Spleen (tissue), 11 donors: ENCODE measurements at regions not wholly inside any gene's neighbourhood (a gene's known extent, or its start where the extent isn't known, plus 50 kb on each side); places are given as distances from the start of the nearest gene placed in this dataset.
"Not testable (repeated sequence)": the region's sequence is repeated elsewhere in the genome, so short reads cannot be mapped to it uniquely, and the experiment has no call there.

Experiments used
- DNase-seq: peaks from one replicate; pipeline ENCODE4 v3.0.0-alpha.2; 2020
- H3K27ac ChIP-seq, 8 donors: fragments of 200-600 bp; sonication (generic) in 7 of 8; 1 replicate in 4 of 8; 2 replicates in 4 of 8; pipeline versions ENCODE4 v1.5.0 to v1.8.0; 2016 to 2021; ENCODE audit warnings: inconsistent platforms in 4 of 8, mild to moderate bottlenecking in 4 of 8, moderate library complexity in 1 of 8
- H3K27me3 ChIP-seq, 7 donors: fragments of 200-600 bp; sonication (generic) in 6 of 7; replicated peaks in 1 of 7; 1 replicate in 4 of 7; 2 replicates in 3 of 7; pipeline versions ENCODE4 v1.5.0 to v1.8.0; 2016 to 2021; ENCODE audit warnings: inconsistent platforms in 3 of 7, mild to moderate bottlenecking in 1 of 7
- H3K36me3 ChIP-seq, 6 donors: fragments of 200-600 bp; sonication (generic) in 5 of 6; 1 replicate in 4 of 6; 2 replicates in 2 of 6; pipeline versions ENCODE4 v1.5.0 to v1.8.0; 2016 to 2021; ENCODE audit warnings: inconsistent platforms in 2 of 6
- H3K4me1 ChIP-seq, 6 donors: fragments of 200-600 bp; sonication (generic) in 5 of 6; 1 replicate in 3 of 6; 2 replicates in 3 of 6; pipeline versions ENCODE4 v1.5.0 to v1.8.0; 2016 to 2021; ENCODE audit warnings: inconsistent platforms in 3 of 6
- H3K4me3 ChIP-seq, 8 donors: fragments of 200-600 bp; sonication (generic) in 7 of 8; 1 replicate in 4 of 8; 2 replicates in 4 of 8; pipeline versions ENCODE4 v1.5.0 to v1.8.0; 2016 to 2021; ENCODE audit warnings: inconsistent platforms in 4 of 8, mild to moderate bottlenecking in 4 of 8, moderate library complexity in 2 of 8
- H3K9me3 ChIP-seq, 8 donors: fragments of 200-600 bp; sonication (generic) in 7 of 8; 1 replicate in 4 of 8; 2 replicates in 4 of 8; pipeline versions ENCODE4 v1.5.0 to v1.8.0; 2016 to 2021; ENCODE audit warnings: inconsistent platforms in 4 of 8
- POLR2A ChIP-seq, 3 donors: fragments of 450-650 bp; IDR thresholded peaks; one replicate each; pipeline ENCODE4 v1.5.1; 2017; ENCODE audit warnings: antibody characterized with exemption in 3 of 3, mild to moderate bottlenecking in 1 of 3
- POLR2AphosphoS5 ChIP-seq, 3 donors: sonication (generic); formaldehyde crosslinking; IDR thresholded peaks; one replicate each; pipeline ENCODE4 v1.5.1; 2017; ENCODE audit warnings: antibody characterized with exemption in 3 of 3
- WGBS, 5 donors: extraction: QIAGEN DNeasy Blood & Tissue Kit in 3 of 5; methylation state at CpG; one replicate each; pipeline versions ENCODE4 v1.1.5 to v1.1.7; 2013 to 2018; 5-methylcytosine and 5-hydroxymethylcytosine counted together
- intact Hi-C: fragments of 100-400 bp; cut with DNase I; formaldehyde crosslinking; loops from one replicate; pipeline ENCODE4 v1.15.0; 2023; ENCODE audit warnings: low total_unique reads
- TF ChIP-seq, protein P1 (sequence below), 11 experiments: fragments of 200-600 bp in 7 of 11; fragments of 450-650 bp in 4 of 11; sonication (generic) in 4 of 11; IDR thresholded peaks in 8 of 11; conservative IDR thresholded peaks in 3 of 11; 1 replicate in 7 of 11; 2 replicates in 4 of 11; pipeline versions ENCODE4 v1.4.0 to v1.8.0; 2016 to 2021; ENCODE audit warnings: antibody characterized with exemption in 11 of 11, inconsistent platforms in 4 of 11, mild to moderate bottlenecking in 1 of 11
- donor health status: healthy with polysubstance abuse.
- donor health status: DM: no; HTN: no; CAD: no; lungs with moderate emphysema.
- donor health status: DM: no; HTN: no; CAD: no.
- donor health status: Bipolar disorder and iron deficiency.
- donor health status: healthy.
- donor health status: DM: no; HTN: no; CAD: no.
- donor health status: DM: yes; HTN: yes; CAD: no.

DNA sequence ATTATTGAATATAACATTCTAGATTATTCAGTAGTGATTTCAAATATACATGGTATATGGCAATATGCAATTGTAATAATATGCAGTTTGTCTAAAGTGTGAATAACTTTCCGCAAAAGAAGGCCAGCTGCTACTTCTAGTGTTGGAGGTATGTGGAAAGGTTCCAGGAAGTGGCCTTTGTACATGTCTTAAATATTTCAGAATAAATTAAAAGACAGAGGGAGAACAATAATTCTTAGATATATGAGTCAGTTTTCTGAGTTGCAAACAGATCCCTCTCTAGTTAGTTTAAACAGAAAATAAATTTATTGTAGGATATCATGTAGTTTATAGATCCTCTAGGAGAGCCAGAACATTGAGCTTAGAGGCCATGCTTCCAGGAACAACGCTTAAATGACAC is 210.8 kb upstream of the ELL2 start:
- TF ChIP-seq, protein P1, sequence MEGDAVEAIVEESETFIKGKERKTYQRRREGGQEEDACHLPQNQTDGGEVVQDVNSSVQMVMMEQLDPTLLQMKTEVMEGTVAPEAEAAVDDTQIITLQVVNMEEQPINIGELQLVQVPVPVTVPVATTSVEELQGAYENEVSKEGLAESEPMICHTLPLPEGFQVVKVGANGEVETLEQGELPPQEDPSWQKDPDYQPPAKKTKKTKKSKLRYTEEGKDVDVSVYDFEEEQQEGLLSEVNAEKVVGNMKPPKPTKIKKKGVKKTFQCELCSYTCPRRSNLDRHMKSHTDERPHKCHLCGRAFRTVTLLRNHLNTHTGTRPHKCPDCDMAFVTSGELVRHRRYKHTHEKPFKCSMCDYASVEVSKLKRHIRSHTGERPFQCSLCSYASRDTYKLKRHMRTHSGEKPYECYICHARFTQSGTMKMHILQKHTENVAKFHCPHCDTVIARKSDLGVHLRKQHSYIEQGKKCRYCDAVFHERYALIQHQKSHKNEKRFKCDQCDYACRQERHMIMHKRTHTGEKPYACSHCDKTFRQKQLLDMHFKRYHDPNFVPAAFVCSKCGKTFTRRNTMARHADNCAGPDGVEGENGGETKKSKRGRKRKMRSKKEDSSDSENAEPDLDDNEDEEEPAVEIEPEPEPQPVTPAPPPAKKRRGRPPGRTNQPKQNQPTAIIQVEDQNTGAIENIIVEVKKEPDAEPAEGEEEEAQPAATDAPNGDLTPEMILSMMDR (IDR thresholded peaks at IDR 0.05 in 8 of 11, conservative IDR thresholded peaks at IDR 0.05 in 3 of 11), result no peak
- TF ChIP-seq POLR2AphosphoS5 (IDR thresholded peaks at IDR 0.05) (no peak), POLR2A (IDR thresholded peaks at IDR 0.05) (no peak)
- H3K4me1 ChIP-seq, result no peaks in the 10 kb centered on the region
- no peaks in the 10 kb centered on the region for H3K27me3 ChIP-seq
- intact Hi-C loops, result no loop called here
- no peak for DNase-seq
- WGBS, 5 donors, result 86 to 93% (median 90%) methylated on average over 2 of the region's 2 CpGs
- no peaks in the 10 kb centered on the region for H3K9me3 ChIP-seq
- H3K27ac ChIP-seq, result no peak overlapping the region
- H3K36me3 ChIP-seq, result no peaks in the 10 kb centered on the region
- H3K4me3 ChIP-seq, result no peak overlapping the region

DNA sequence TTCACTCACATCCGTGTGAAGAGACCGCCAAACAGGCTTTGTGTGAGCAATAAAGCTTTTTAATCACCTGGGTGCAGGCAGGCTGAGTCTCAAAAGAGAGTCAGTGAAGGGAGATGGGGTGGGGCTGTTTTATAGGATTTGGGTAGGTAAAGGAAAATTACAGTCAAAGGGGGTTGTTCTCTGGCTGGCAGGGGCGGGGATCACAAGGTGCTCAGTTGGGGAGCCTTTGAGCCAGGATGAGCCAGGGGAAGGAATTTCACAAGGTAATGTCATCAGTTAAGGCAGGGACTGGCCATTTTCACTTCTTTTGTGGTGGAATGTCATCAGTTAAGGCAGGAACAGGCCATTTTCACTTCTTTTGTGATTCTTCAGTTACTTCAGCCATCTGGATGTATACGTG is 210.3 kb upstream of the ELL2 start:
- intact Hi-C loops, result not testable (repeated sequence)
- 88 to 93% (median 91%) methylated on average over 4 of the region's 4 CpGs for WGBS, 5 donors

DNA sequence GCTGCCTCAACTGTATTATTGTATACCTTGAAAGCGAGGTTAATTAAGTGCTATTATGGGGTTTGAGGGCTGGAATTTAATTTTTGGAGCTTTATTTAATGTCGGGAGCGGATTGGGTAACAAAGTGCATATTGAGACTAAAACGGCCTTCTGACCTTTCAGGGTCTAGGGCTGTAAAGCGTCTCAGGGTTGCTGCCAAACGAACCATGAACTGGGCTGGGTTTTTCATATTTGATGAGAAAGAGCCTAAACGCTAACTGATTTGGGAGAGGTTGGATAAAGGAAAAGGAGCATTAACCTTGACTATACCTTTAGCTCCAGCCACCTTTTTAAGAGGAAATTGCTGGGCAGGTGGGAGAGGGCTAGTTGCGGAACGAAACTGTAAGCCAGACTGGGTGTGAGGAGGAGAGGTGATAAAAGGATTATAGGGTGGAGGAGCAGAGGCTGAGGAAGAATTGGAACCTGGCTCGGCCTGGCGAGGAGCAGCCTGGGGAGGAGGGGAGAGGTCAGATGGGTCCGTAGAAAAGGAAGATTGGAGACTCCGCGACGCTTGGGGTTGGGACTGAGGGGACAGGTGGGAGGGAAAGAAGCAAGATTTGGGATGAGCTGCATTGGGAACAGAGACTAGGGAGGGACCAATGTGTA is 209.0 kb upstream of the ELL2 start:
- H3K27me3 ChIP-seq, H3K36me3 ChIP-seq, intact Hi-C loops, DNase-seq, H3K4me3 ChIP-seq, H3K27ac ChIP-seq, H3K9me3 ChIP-seq, H3K4me1 ChIP-seq: not testable (repeated sequence)
- 92 to 98% (median 94%) methylated on average over 15 of the region's 15 CpGs for WGBS, 5 donors

More for the DNA sequence above, 210.3 kb upstream of the ELL2 start:
- H3K9me3 ChIP-seq, H3K27me3 ChIP-seq, H3K27ac ChIP-seq, DNase-seq, H3K4me1 ChIP-seq, H3K4me3 ChIP-seq, H3K36me3 ChIP-seq: not testable (repeated sequence)

DNA sequence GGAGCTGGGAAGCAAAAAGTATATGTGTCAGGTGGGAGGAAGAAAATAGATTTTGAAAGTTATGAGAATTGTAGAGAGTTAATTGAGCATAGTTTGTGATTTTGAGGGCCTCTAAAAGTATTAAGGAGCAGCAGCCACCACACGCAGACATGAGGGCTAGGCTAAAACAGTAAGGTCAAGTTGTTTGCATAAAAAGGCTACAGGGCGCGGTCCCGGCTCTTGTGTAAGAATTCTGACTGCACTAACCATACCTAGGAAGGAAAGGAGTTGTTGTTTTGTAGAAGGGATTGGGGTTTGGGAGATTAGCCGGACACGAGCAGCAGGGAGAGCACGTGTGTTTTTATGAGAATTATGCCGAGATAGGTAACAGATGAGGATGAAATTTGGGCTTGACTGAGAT is 207.2 kb upstream of the ELL2 start:
- intact Hi-C loops, H3K27ac ChIP-seq, H3K36me3 ChIP-seq, H3K27me3 ChIP-seq, H3K9me3 ChIP-seq, H3K4me1 ChIP-seq, DNase-seq, H3K4me3 ChIP-seq: not testable (repeated sequence)
- 93 to 98% (median 96%) methylated on average over 8 of the region's 8 CpGs for WGBS, 5 donors

DNA sequence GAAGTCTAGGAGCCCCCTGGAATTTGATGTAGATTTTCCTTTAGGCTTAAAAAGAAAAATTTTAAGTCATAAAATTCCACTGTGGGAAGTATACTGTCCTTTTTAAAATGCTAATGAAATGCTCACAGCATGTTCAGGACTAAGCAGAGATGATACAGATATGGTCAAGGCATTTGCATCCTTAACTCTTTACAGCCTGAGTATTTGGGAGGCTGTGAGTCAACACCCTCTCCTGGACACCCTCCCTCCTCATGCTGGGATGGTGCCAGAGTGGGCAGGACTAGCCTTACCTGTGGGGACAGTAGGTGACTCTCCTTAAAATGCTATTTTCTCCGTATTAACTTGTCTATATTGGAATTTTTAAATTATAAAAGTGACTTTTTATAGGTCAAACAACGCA is 197.4 kb upstream of the ELL2 start:
- WGBS, 5 donors, result 86 to 99% (median 91%) methylated on average over 2 of the region's 2 CpGs
- H3K36me3 ChIP-seq, result no peaks in the 10 kb centered on the region
- intact Hi-C loops, result no loop called here

More for the DNA sequence above, 197.4 kb upstream of the ELL2 start:
- H3K9me3 ChIP-seq, result no peaks in the 10 kb centered on the region
- H3K4me3 ChIP-seq, result no peak overlapping the region
- no peak overlapping the region for H3K27ac ChIP-seq
- H3K27me3 ChIP-seq, result no peaks in the 10 kb centered on the region
- H3K4me1 ChIP-seq, result no peaks in the 10 kb centered on the region
- TF ChIP-seq, protein P1 (IDR thresholded peaks at IDR 0.05 in 8 of 11, conservative IDR thresholded peaks at IDR 0.05 in 3 of 11), result no peak
- TF ChIP-seq POLR2A (IDR thresholded peaks at IDR 0.05) (no peak), POLR2AphosphoS5 (IDR thresholded peaks at IDR 0.05) (no peak)
- no peak for DNase-seq
